Activated CD4-positive, alpha-beta T cell treated with anti-CD3 and anti-CD28 coated beads for 36 hours (primary cell): ENCODE measurements at regions not wholly inside any gene's neighbourhood (a gene's known extent, or its start where the extent isn't known, plus 50 kb on each side); places are given as distances from the start of the nearest gene placed in this dataset.
"Not testable (repeated sequence)": the region's sequence is repeated elsewhere in the genome, so short reads cannot be mapped to it uniquely, and the experiment has no call there.

Source experiments
- ATAC-seq: fragments of 200-7000 bp; cut with Tn5 transposase; one replicate; pipeline ENCODE4 v1.10.0; 2021; ENCODE audit warnings: mild to moderate bottlenecking, moderate library complexity
- CTCF ChIA-PET: fragments of 350-600 bp; sonication (Branson Sonifier 250); formaldehyde crosslinking; loops from one replicate; lab custom pipeline; 2021; ENCODE audit warnings: antibody characterized with exemption; lab: Charles Lee
- POLR2A ChIA-PET: fragments of 350-600 bp; sonication (Branson Sonifier 250); formaldehyde crosslinking; loops from one replicate; lab custom pipeline; 2021; ENCODE audit warnings: antibody characterized with exemption, inconsistent platforms; lab: Charles Lee
- DNase-seq: peaks from one replicate; pipeline ENCODE4 v3.0.0-alpha.2; 2020
- H3K27ac Mint-ChIP-seq: one replicate; pipeline ENCODE4 v1.8.0; 2021; ENCODE audit warnings: mixed read lengths
- H3K27me3 Mint-ChIP-seq: one replicate; pipeline ENCODE4 v1.8.0; 2021; ENCODE audit warnings: mixed read lengths
- H3K36me3 Mint-ChIP-seq: one replicate; pipeline ENCODE4 v1.8.0; 2021; ENCODE audit warnings: low read depth, mixed read lengths
- H3K4me1 Mint-ChIP-seq: one replicate; pipeline ENCODE4 v1.8.0; 2021; ENCODE audit warnings: mixed read lengths
- H3K4me3 Mint-ChIP-seq: one replicate; pipeline ENCODE4 v1.8.0; 2021; ENCODE audit warnings: mild to moderate bottlenecking, moderate library complexity, mixed read lengths
- H3K9me3 Mint-ChIP-seq: one replicate; pipeline ENCODE4 v1.8.0; 2021; ENCODE audit warnings: low read depth, mixed read lengths
- intact Hi-C, 2 experiments: fragments of 100-400 bp; cut with DNase I in 1 of 2; cut with micrococcal nuclease in 1 of 2; formaldehyde crosslinking; loops; one replicate each; pipeline versions ENCODE4 v1.14.2 to v1.15.1; 2022 to 2024; cut with DNase I, micrococcal nuclease

GRCh38 chr19:20371911-20372310, 193.7 kb downstream of the ZNF737 start:
- intact Hi-C loops, result no loop called here
- ATAC-seq (no peak), DNase-seq (no peak)
- H3K27ac Mint-ChIP-seq, result no peak overlapping the region
- ChIA-PET POLR2A (no interaction called here), CTCF (no interaction called here)
- no peaks in the 10 kb centered on the region for H3K4me1 Mint-ChIP-seq
- no peaks in the 10 kb centered on the region for H3K27me3 Mint-ChIP-seq
- peaks cover 20% of the 10 kb centered on the region for H3K9me3 Mint-ChIP-seq
- H3K4me3 Mint-ChIP-seq, result no peak overlapping the region
- H3K36me3 Mint-ChIP-seq, result peaks cover 3% of the 10 kb centered on the region

GRCh38 chr19:20371304-20371703, 194.3 kb downstream of the ZNF737 start:
- H3K4me1 Mint-ChIP-seq, H3K27ac Mint-ChIP-seq, H3K27me3 Mint-ChIP-seq, ATAC-seq, H3K4me3 Mint-ChIP-seq, CTCF ChIA-PET, POLR2A ChIA-PET, H3K36me3 Mint-ChIP-seq, intact Hi-C loops, DNase-seq: not testable (repeated sequence)
- peaks cover 19% of the 10 kb centered on the region for H3K9me3 Mint-ChIP-seq

GRCh38 chr19:20367811-20368294, 197.7 kb downstream of the ZNF737 start:
- intact Hi-C loops, result no loop called here
- Mint-ChIP-seq H3K4me3 (no peak overlapping the region), H3K4me1 (no peaks in the 10 kb centered on the region), H3K27me3 (no peaks in the 10 kb centered on the region), H3K27ac (no peak overlapping the region), H3K36me3 (peaks cover 3% of the 10 kb centered on the region), H3K9me3 (peaks cover 12% of the 10 kb centered on the region)
- no peak for ATAC-seq
- ChIA-PET POLR2A (no interaction called here), CTCF (no interaction called here)
- DNase-seq, result no peak

- no peak overlapping the region for H3K4me3 Mint-ChIP-seq
- H3K27me3 Mint-ChIP-seq, result no peaks in the 10 kb centered on the region
- no peak for ATAC-seq
- DNase-seq, result no peak
- peaks cover 3% of the 10 kb centered on the region for H3K36me3 Mint-ChIP-seq
- peaks cover 13% of the 10 kb centered on the region for H3K9me3 Mint-ChIP-seq
- ChIA-PET CTCF (no interaction called here), POLR2A (no interaction called here)
- no peaks in the 10 kb centered on the region for H3K4me1 Mint-ChIP-seq
- intact Hi-C loops, result no loop called here
- no peak overlapping the region for H3K27ac Mint-ChIP-seq
Observed at GRCh38 chr19:20365146-20365545, 198.1 kb downstream of the ZNF486 start.

GRCh38 chr19:20359933-20360720, 193.1 kb downstream of the ZNF486 start:
- ChIA-PET CTCF (no interaction called here), POLR2A (no interaction called here)
- H3K36me3 Mint-ChIP-seq, result no peaks in the 10 kb centered on the region
- no peak for ATAC-seq
- H3K27ac Mint-ChIP-seq, result no peak overlapping the region
- peaks cover 26% of the 10 kb centered on the region for H3K9me3 Mint-ChIP-seq
- H3K4me1 Mint-ChIP-seq, result no peaks in the 10 kb centered on the region
- no peaks in the 10 kb centered on the region for H3K27me3 Mint-ChIP-seq
- no peak overlapping the region for H3K4me3 Mint-ChIP-seq
- intact Hi-C loops, result no loop called here
- DNase-seq, result peak; percentile 6

GRCh38 chr19:20358841-20359465, 191.9 kb downstream of the ZNF486 start:
- POLR2A ChIA-PET, result interaction anchor here (0.6 kb wide), 1 partner anchor 233 kb away, joined by 11 read pairs; no protein-coding TSS in a partner anchor
- H3K27me3 Mint-ChIP-seq, ATAC-seq, H3K4me3 Mint-ChIP-seq, intact Hi-C loops, DNase-seq, H3K4me1 Mint-ChIP-seq, H3K27ac Mint-ChIP-seq, CTCF ChIA-PET, H3K36me3 Mint-ChIP-seq: not testable (repeated sequence)
- peaks cover 26% of the 10 kb centered on the region for H3K9me3 Mint-ChIP-seq

GRCh38 chr19:20357921-20358320, 190.9 kb downstream of the ZNF486 start:
- intact Hi-C loops, result no loop called here
- Mint-ChIP-seq H3K4me1 (no peaks in the 10 kb centered on the region), H3K9me3 (peaks cover 26% of the 10 kb centered on the region), H3K27me3 (no peaks in the 10 kb centered on the region), H3K4me3 (no peak overlapping the region), H3K36me3 (no peaks in the 10 kb centered on the region), H3K27ac (no peak overlapping the region)
- ATAC-seq (no peak), DNase-seq (no peak)
- ChIA-PET POLR2A (no interaction called here), CTCF (no interaction called here)

- POLR2A ChIA-PET, result no interaction called here
- no peak for ATAC-seq
Observed at GRCh38 chr19:20351244-20351643, 184.2 kb downstream of the ZNF486 start.

GRCh38 chr19:20349206-20349605, 182.2 kb downstream of the ZNF486 start:
- Mint-ChIP-seq H3K27me3 (no peaks in the 10 kb centered on the region), H3K36me3 (no peaks in the 10 kb centered on the region), H3K4me3 (no peak overlapping the region), H3K27ac (no peak overlapping the region), H3K9me3 (no peaks in the 10 kb centered on the region), H3K4me1 (no peaks in the 10 kb centered on the region)
- ATAC-seq (no peak), DNase-seq (no peak)
- CTCF ChIA-PET, result no interaction called here
- intact Hi-C loops, result no loop called here
- POLR2A ChIA-PET, result no interaction called here

More at GRCh38 chr19:20351244-20351643, 184.2 kb downstream of the ZNF486 start:
- DNase-seq, result no peak
- CTCF ChIA-PET, result no interaction called here
- no peak overlapping the region for H3K27ac Mint-ChIP-seq
- no peaks in the 10 kb centered on the region for H3K9me3 Mint-ChIP-seq
- H3K27me3 Mint-ChIP-seq, result no peaks in the 10 kb centered on the region
- no peaks in the 10 kb centered on the region for H3K36me3 Mint-ChIP-seq
- intact Hi-C loops, result no loop called here
- H3K4me3 Mint-ChIP-seq, result no peak overlapping the region
- H3K4me1 Mint-ChIP-seq, result no peaks in the 10 kb centered on the region

GRCh38 chr19:20339444-20339843, 172.4 kb downstream of the ZNF486 start:
- no peaks in the 10 kb centered on the region for H3K4me1 Mint-ChIP-seq
- H3K27ac Mint-ChIP-seq, result no peak overlapping the region
- H3K27me3 Mint-ChIP-seq, result no peaks in the 10 kb centered on the region
- DNase-seq (no peak), ATAC-seq (no peak)
- intact Hi-C loops, result no loop called here
- H3K36me3 Mint-ChIP-seq, result no peaks in the 10 kb centered on the region
- no peak overlapping the region for H3K4me3 Mint-ChIP-seq
- ChIA-PET CTCF (no interaction called here), POLR2A (no interaction called here)
- peaks cover 2% of the 10 kb centered on the region for H3K9me3 Mint-ChIP-seq

- Mint-ChIP-seq H3K4me3 (no peak overlapping the region), H3K27ac (no peak overlapping the region), H3K9me3 (peaks cover 4% of the 10 kb centered on the region), H3K27me3 (no peaks in the 10 kb centered on the region), H3K36me3 (no peaks in the 10 kb centered on the region), H3K4me1 (no peaks in the 10 kb centered on the region)
- DNase-seq, result no peak
- intact Hi-C loops, result no loop called here
- ChIA-PET CTCF (interaction anchor here (0.6 kb wide), 1 partner anchor 109 kb away, joined by 3 read pairs; no protein-coding TSS in a partner anchor), POLR2A (no interaction called here)
- ATAC-seq, result no peak
Observed at GRCh38 chr19:20334760-20335159, 167.7 kb downstream of the ZNF486 start.

- H3K27ac Mint-ChIP-seq, result no peak overlapping the region
- intact Hi-C loops, result no loop called here
- H3K27me3 Mint-ChIP-seq, result no peaks in the 10 kb centered on the region
- ATAC-seq, result no peak
- H3K4me1 Mint-ChIP-seq, result no peaks in the 10 kb centered on the region
- ChIA-PET CTCF (no interaction called here), POLR2A (no interaction called here)
- no peaks in the 10 kb centered on the region for H3K36me3 Mint-ChIP-seq
- DNase-seq, result no peak
- no peak overlapping the region for H3K4me3 Mint-ChIP-seq
- H3K9me3 Mint-ChIP-seq, result peaks cover 4% of the 10 kb centered on the region
Observed at GRCh38 chr19:20333508-20333907, 166.5 kb downstream of the ZNF486 start.
